Neuronal stem cell (in vitro differentiated cells): ENCODE measurements at regions not wholly inside any gene's neighbourhood (a gene's known extent, or its start where the extent isn't known, plus 50 kb on each side); places are given as distances from the start of the nearest gene placed in this dataset.
"Not testable (repeated sequence)": the region's sequence is repeated elsewhere in the genome, so short reads cannot be mapped to it uniquely, and the experiment has no call there.

Experiments
- DNase-seq: peaks from one replicate; pipeline ENCODE4 v3.0.0-alpha.2; 2013; ENCODE audit warnings: low spot score
- H2AFZ ChIP-seq: one replicate; pipeline ENCODE4 v1.6.1; 2013; ENCODE audit warnings: mild to moderate bottlenecking, low read length, inconsistent platforms
- H2AK5ac ChIP-seq: 2 replicates; pipeline ENCODE4 v1.6.1; 2013; ENCODE audit warnings: low read depth, mild to moderate bottlenecking, inconsistent platforms, low read length, moderate library complexity, mixed read lengths
- H2BK120ac ChIP-seq: 2 replicates; pipeline ENCODE4 v1.6.1; 2013; ENCODE audit warnings: low read depth, mild to moderate bottlenecking, inconsistent platforms, low read length, moderate library complexity, mixed read lengths
- H2BK12ac ChIP-seq: one replicate; pipeline ENCODE4 v1.6.1; 2013; ENCODE audit warnings: low read length, inconsistent platforms
- H2BK15ac ChIP-seq: 2 replicates; pipeline ENCODE4 v1.6.1; 2013; ENCODE audit warnings: mild to moderate bottlenecking, low read length, inconsistent platforms, mixed read lengths
- H2BK5ac ChIP-seq: one replicate; pipeline ENCODE4 v1.6.1; 2013; ENCODE audit warnings: inconsistent platforms, mild to moderate bottlenecking, low read length, moderate library complexity
- H3K14ac ChIP-seq: one replicate; pipeline ENCODE4 v1.6.1; 2013; ENCODE audit warnings: low read length, inconsistent platforms
- H3K18ac ChIP-seq: 2 replicates; pipeline ENCODE4 v1.6.1; 2013; ENCODE audit warnings: low read length, inconsistent platforms
- H3K23ac ChIP-seq: 2 replicates; pipeline ENCODE4 v1.6.1; 2013; ENCODE audit warnings: low read depth, mild to moderate bottlenecking, mixed read lengths, low read length, inconsistent platforms; ENCODE audit not compliant: poor library complexity
- H3K27ac ChIP-seq: replicated peaks from 3 replicates; pipeline ENCODE4 v1.5.1; 2013; ENCODE audit warnings: low read length, inconsistent platforms
- H3K27me3 ChIP-seq, 3 experiments: 2 replicates each; pipeline ENCODE4 v1.6.1; 2013; ENCODE audit warnings: low read length in 3 of 3, mild to moderate bottlenecking in 2 of 3, inconsistent platforms in 1 of 3, low read depth in 1 of 3, mixed read lengths in 1 of 3, moderate library complexity in 1 of 3; ENCODE audit not compliant: control insufficient read depth in 3 of 3, insufficient read depth in 3 of 3
- H3K36me3 ChIP-seq, 2 donors: replicated peaks in 1 of 2; 2 replicates each; pipeline ENCODE4 v1.6.1; 2013; ENCODE audit warnings: low read length in 2 of 2; ENCODE audit not compliant: control insufficient read depth in 2 of 2, insufficient read depth in 2 of 2
- H3K4ac ChIP-seq: 2 replicates; pipeline ENCODE4 v1.6.1; 2013; ENCODE audit warnings: inconsistent platforms, mild to moderate bottlenecking, low read length, moderate library complexity
- H3K4me1 ChIP-seq, 2 donors: 1 replicate in 1 of 2; 2 replicates in 1 of 2; pipeline ENCODE4 v1.6.1; 2013; ENCODE audit warnings: low read length in 2 of 2, low read depth in 1 of 2; ENCODE audit not compliant: control insufficient read depth in 2 of 2, insufficient read depth in 1 of 2
- H3K4me2 ChIP-seq: one replicate; pipeline ENCODE4 v1.6.1; 2013; ENCODE audit warnings: mild to moderate bottlenecking, low read length, inconsistent platforms; ENCODE audit not compliant: insufficient read depth, poor library complexity, severe bottlenecking
- H3K4me3 ChIP-seq, 2 donors: 2 replicates each; pipeline ENCODE4 v1.5.1; 2013; ENCODE audit warnings: low read length in 2 of 2, mild to moderate bottlenecking in 2 of 2, inconsistent platforms in 1 of 2, moderate library complexity in 1 of 2
- H3K79me1 ChIP-seq: one replicate; pipeline ENCODE4 v1.6.1; 2013; ENCODE audit warnings: low read depth, mild to moderate bottlenecking, inconsistent platforms, low read length, moderate library complexity
- H3K9ac ChIP-seq: one replicate; pipeline ENCODE4 v1.6.1; 2013; ENCODE audit warnings: mild to moderate bottlenecking, low read depth, low read length, inconsistent platforms; ENCODE audit not compliant: poor library complexity
- H3K9me3 ChIP-seq, 2 donors: replicated peaks in 1 of 2; 2 replicates each; pipeline versions ENCODE3 to v1.6.1; 2013; ENCODE audit warnings: low read length in 2 of 2, mild to moderate bottlenecking in 2 of 2, inconsistent platforms in 1 of 2, low read depth in 1 of 2, mixed read lengths in 1 of 2, moderate library complexity in 1 of 2; ENCODE audit not compliant: control insufficient read depth in 2 of 2, insufficient read depth in 1 of 2
- H4K8ac ChIP-seq: one replicate; pipeline ENCODE4 v1.6.1; 2013; ENCODE audit warnings: low read depth, mild to moderate bottlenecking, inconsistent platforms, low read length, moderate library complexity
- H4K91ac ChIP-seq: one replicate; pipeline ENCODE4 v1.6.1; 2013; ENCODE audit warnings: low read length, low read depth, mild to moderate bottlenecking, inconsistent platforms; ENCODE audit not compliant: poor library complexity
- WGBS, 2 donors: extraction: QIAGEN DNeasy Blood & Tissue Kit; methylation state at CpG; one replicate each; pipeline ENCODE4 v1.1.7; 2013; ENCODE audit warnings: missing lambda C conversion rate in 2 of 2, mixed read lengths in 1 of 2; ENCODE audit not compliant: insufficient read length in 2 of 2, insufficient replicate concordance in 1 of 2; ENCODE audit errors: extremely low coverage in 2 of 2; 5-methylcytosine and 5-hydroxymethylcytosine counted together

- not testable (repeated sequence) for H3K4ac ChIP-seq, H3K9me3 ChIP-seq, H2BK5ac ChIP-seq, H3K36me3 ChIP-seq, H3K14ac ChIP-seq, H3K4me1 ChIP-seq, H4K8ac ChIP-seq, H3K23ac ChIP-seq, H3K4me2 ChIP-seq, H2BK120ac ChIP-seq, H3K18ac ChIP-seq, H4K91ac ChIP-seq, H3K9ac ChIP-seq, H2BK12ac ChIP-seq, H2BK15ac ChIP-seq, H3K4me3 ChIP-seq, DNase-seq, H3K27me3 ChIP-seq, H2AK5ac ChIP-seq
- peaks cover 11% of the 10 kb centered on the region for H3K79me1 ChIP-seq
- H2AFZ ChIP-seq, result peak overlapping the region; percentile 17
- no CpG with 5 or more reads among the region's 14 CpGs for WGBS, 2 donors
- H3K27ac ChIP-seq, result peak overlapping the region; percentile 57
Measured at GRCh38 chr17:30729471-30730170, 94.9 kb downstream of the CRLF3 start.

- peaks cover 11% of the 10 kb centered on the region for H3K79me1 ChIP-seq
- H3K4me2 ChIP-seq, H3K18ac ChIP-seq, H3K27ac ChIP-seq, H2BK12ac ChIP-seq, H3K4me3 ChIP-seq, H2BK5ac ChIP-seq, H3K27me3 ChIP-seq, H3K23ac ChIP-seq, H3K36me3 ChIP-seq, H2BK15ac ChIP-seq, H3K14ac ChIP-seq, H3K4me1 ChIP-seq, H2AFZ ChIP-seq, H4K91ac ChIP-seq, H2BK120ac ChIP-seq, H4K8ac ChIP-seq, H3K9ac ChIP-seq, H2AK5ac ChIP-seq, DNase-seq, H3K9me3 ChIP-seq, H3K4ac ChIP-seq: not testable (repeated sequence)
- WGBS, 2 donors, result no CpG with 5 or more reads among the region's 8 CpGs
Measured at GRCh38 chr17:30727517-30727916, 97.0 kb downstream of the CRLF3 start.

GRCh38 chr17:30726734-30727133 is 97.8 kb downstream of the CRLF3 start:
- not testable (repeated sequence) for H3K36me3 ChIP-seq, H3K4me2 ChIP-seq, H3K27me3 ChIP-seq, H2BK120ac ChIP-seq, H4K91ac ChIP-seq, H2BK12ac ChIP-seq, H3K9me3 ChIP-seq, H2AFZ ChIP-seq, H3K9ac ChIP-seq, DNase-seq, H3K18ac ChIP-seq, H2AK5ac ChIP-seq, H3K4ac ChIP-seq, H3K4me1 ChIP-seq, H3K14ac ChIP-seq, H4K8ac ChIP-seq, H3K4me3 ChIP-seq, H3K23ac ChIP-seq, H2BK15ac ChIP-seq, H3K27ac ChIP-seq, H2BK5ac ChIP-seq
- WGBS, 2 donors, result no CpG with 5 or more reads among the region's 12 CpGs
- peaks cover 13% of the 10 kb centered on the region for H3K79me1 ChIP-seq

GRCh38 chr17:30726310-30726709 is 98.2 kb downstream of the CRLF3 start:
- not testable (repeated sequence) for H3K4me1 ChIP-seq, H2AFZ ChIP-seq, H3K27ac ChIP-seq, H3K9ac ChIP-seq, H3K23ac ChIP-seq, H2BK15ac ChIP-seq, H3K9me3 ChIP-seq, H2BK12ac ChIP-seq, H4K8ac ChIP-seq, H2AK5ac ChIP-seq, H3K14ac ChIP-seq, H3K4me3 ChIP-seq, H3K4me2 ChIP-seq, H2BK5ac ChIP-seq, H3K18ac ChIP-seq, DNase-seq, H3K36me3 ChIP-seq, H3K4ac ChIP-seq, H3K27me3 ChIP-seq, H2BK120ac ChIP-seq, H4K91ac ChIP-seq
- H3K79me1 ChIP-seq, result peaks cover 15% of the 10 kb centered on the region
- WGBS, 2 donors, result no CpG with 5 or more reads among the region's 9 CpGs
